Thymus (tissue), 11 donors: ENCODE measurements at regions not wholly inside any gene's neighbourhood (a gene's known extent, or its start where the extent isn't known, plus 50 kb on each side); places are given as distances from the start of the nearest gene placed in this dataset.

Experiments used
- DNase-seq, 9 donors: peaks; one replicate each; pipeline ENCODE4 v3.0.0-alpha.2; 2013; ENCODE audit warnings: low spot score in 9 of 9, low read depth in 6 of 9, missing footprints in 1 of 9
- H3K27ac ChIP-seq, 2 donors: one replicate each; pipeline ENCODE4 v1.5.1; 2013; ENCODE audit warnings: control low read depth in 1 of 2, low read depth in 1 of 2, low read length in 1 of 2, mild to moderate bottlenecking in 1 of 2, moderate library complexity in 1 of 2
- H3K27me3 ChIP-seq, 2 donors: one replicate each; pipeline ENCODE4 v1.5.1; 2013; ENCODE audit warnings: low read length in 1 of 2; ENCODE audit not compliant: control insufficient read depth in 2 of 2, insufficient read depth in 1 of 2
- H3K36me3 ChIP-seq, 2 donors: one replicate each; pipeline ENCODE4 v1.5.1; 2013; ENCODE audit warnings: low read length in 1 of 2, mild to moderate bottlenecking in 1 of 2, moderate library complexity in 1 of 2; ENCODE audit not compliant: control insufficient read depth in 2 of 2, insufficient read depth in 2 of 2
- H3K4me1 ChIP-seq, 2 donors: one replicate each; pipeline ENCODE4 v1.5.1; 2013; ENCODE audit warnings: low read length in 2 of 2; ENCODE audit not compliant: control insufficient read depth in 2 of 2, insufficient read depth in 2 of 2
- H3K4me3 ChIP-seq, 2 donors: one replicate each; pipeline ENCODE4 v1.5.1; 2013; ENCODE audit warnings: low read length in 2 of 2, control low read depth in 1 of 2, mild to moderate bottlenecking in 1 of 2
- H3K9me3 ChIP-seq, 2 donors: one replicate each; pipeline ENCODE4 v1.5.1; 2013; ENCODE audit warnings: low read length in 1 of 2, mild to moderate bottlenecking in 1 of 2; ENCODE audit not compliant: control insufficient read depth in 2 of 2, insufficient read depth in 1 of 2
- WGBS: extraction: QIAGEN DNeasy Blood & Tissue Kit; methylation state at CpG from one replicate; pipeline ENCODE4 v1.1.7; 2013; 5-methylcytosine and 5-hydroxymethylcytosine counted together
- donor health status: healthy.

DNA sequence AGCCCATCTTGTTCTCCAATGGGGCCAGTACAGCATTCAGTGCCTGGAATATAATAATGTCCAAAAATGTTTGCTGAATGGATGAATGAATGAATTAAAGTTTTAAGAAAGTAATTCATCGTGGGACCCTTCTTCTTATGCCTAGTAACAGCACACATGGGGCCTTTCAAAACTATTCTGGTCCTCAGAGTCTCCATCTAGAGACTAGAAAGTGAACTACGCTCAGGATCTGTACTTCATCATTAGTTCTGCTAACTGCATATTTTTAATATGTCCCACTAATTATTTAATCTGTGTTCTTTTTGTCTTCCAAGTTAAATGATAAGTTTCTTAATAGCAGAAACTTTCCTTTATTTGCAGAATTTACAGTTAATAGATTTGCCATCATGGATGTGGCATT is 172.5 kb downstream of the SMAD2 start:
- Histone ChIP-seq H3K36me3 (no peaks in the 10 kb centered on the region), H3K4me1 (no peaks in the 10 kb centered on the region), H3K4me3 (no peak overlapping the region), H3K27ac (no peak overlapping the region), H3K27me3 (no peaks in the 10 kb centered on the region), H3K9me3 (peaks cover 0 to 3% of the 10 kb centered on the region in 2 donors)
- no peak for DNase-seq
- 84% methylated on average over 2 of the region's 2 CpGs for WGBS

DNA sequence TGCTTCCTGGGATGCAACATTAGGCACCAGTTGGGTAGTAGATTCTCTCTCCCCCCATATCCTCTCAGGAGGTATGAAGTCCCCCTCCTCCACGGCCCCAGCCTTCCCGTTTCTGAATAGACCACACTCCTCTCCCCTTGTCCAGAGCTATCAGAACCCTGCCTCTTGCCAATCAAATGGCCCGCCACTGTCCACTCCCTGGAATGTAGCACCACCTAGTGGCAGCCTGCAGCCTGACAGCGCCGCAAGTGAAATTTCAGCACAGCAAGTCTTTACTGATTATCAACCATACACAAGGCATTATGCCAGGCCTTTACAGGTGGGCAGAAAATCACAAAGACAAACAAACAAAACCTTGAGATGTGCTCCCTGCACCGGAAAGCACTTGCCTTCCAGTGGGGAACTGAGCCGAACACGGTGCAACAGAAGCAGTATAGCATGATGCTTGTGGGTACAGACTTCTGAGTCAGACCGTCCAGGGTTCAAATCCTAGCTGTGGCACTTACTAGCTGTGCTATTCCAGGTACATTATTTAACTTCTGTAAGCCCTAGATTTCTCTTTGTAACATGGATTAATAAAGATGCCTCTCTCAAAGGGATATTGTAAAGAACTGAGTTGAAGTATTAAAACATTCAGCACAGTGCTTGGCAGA is 174.0 kb downstream of the SMAD2 start:
- H3K9me3 ChIP-seq = peaks cover 0 to 3% of the 10 kb centered on the region in 2 donors
- H3K27ac ChIP-seq = no peak overlapping the region
- no peak overlapping the region for H3K4me3 ChIP-seq
- H3K4me1 ChIP-seq = no peaks in the 10 kb centered on the region
- DNase-seq = peak in 5 of 9 donors; percentile 17 to 39 (median 29)
- 30% methylated on average over 9 of the region's 9 CpGs for whole genome bisulfite sequencing
- H3K27me3 ChIP-seq = no peaks in the 10 kb centered on the region
- no peaks in the 10 kb centered on the region for H3K36me3 ChIP-seq

DNA sequence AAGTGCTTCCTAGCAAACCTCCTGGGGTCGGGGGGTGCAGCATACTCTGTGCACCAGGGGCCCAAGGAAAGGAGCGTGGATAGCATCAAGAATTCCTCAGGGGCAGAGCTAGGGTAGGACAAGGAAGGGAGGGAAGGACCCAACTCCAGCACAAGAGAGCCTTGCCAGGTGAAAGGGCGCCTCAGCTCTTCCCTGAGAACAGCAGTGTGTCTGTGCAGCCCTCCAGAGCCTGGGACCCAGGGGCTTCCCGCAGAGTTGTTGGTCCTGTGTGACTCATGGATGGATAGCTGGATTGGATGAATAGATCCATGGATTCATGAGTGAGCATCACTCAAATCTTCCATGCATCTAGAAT is 175.4 kb downstream of the SMAD2 start:
- WGBS = 86% methylated on average over 4 of the region's 4 CpGs
- Histone ChIP-seq H3K9me3 (peaks cover 0 to 3% of the 10 kb centered on the region in 2 donors), H3K36me3 (no peaks in the 10 kb centered on the region), H3K27ac (no peak overlapping the region), H3K4me1 (no peaks in the 10 kb centered on the region), H3K27me3 (peaks cover 0 to 4% of the 10 kb centered on the region in 2 donors), H3K4me3 (no peak overlapping the region)
- DNase-seq = no peak

DNA sequence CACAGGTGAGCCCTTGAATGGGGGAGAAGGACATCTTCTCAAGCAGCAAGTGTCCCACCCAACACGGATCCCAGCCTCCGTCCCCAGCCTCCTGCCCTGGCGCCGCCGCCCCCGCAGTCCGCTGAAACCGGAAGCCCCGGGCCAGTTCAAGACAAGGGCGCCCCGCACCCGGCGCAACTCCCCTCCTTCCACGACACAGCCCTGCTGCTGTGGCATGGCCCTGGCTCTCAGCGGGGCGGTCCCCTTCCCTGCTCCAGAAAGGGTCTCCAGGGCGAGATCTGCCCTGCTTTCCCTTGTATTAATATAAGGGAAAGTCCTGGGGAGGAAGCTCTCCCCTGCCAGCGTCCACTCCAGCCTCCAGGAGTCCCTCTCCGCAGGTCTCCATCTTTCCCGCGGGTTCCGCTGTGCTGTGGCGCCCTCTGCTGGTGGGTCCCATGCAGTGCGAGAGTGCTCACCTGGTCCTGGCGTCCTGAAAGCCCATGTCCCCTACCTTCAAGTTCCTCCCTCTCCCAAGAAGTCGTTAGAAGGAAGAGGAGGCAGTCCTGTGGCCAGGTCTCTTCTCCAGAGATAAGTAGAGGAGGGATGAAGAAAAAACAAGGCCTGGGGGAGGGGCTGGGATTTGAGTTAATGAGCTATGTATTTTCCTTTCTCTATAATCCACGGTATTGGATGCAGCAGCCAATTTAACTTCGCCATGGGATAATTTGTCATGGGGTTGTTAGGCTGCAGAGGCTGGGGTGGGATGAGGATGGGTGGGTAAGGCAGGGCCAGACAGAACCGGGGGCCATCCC is 176.0 kb downstream of the SMAD2 start:
- no peaks in the 10 kb centered on the region for H3K36me3 ChIP-seq
- no peak overlapping the region for H3K4me3 ChIP-seq
- no peaks in the 10 kb centered on the region for H3K4me1 ChIP-seq
- H3K27ac ChIP-seq = no peak overlapping the region
- peaks cover 0 to 2% of the 10 kb centered on the region in 2 donors for H3K9me3 ChIP-seq
- H3K27me3 ChIP-seq = peaks cover 0 to 4% of the 10 kb centered on the region in 2 donors
- 50% methylated on average over 29 of the region's 29 CpGs for WGBS
- peak in 5 of 9 donors; percentile 9 to 46 (median 28) for DNase-seq

DNA sequence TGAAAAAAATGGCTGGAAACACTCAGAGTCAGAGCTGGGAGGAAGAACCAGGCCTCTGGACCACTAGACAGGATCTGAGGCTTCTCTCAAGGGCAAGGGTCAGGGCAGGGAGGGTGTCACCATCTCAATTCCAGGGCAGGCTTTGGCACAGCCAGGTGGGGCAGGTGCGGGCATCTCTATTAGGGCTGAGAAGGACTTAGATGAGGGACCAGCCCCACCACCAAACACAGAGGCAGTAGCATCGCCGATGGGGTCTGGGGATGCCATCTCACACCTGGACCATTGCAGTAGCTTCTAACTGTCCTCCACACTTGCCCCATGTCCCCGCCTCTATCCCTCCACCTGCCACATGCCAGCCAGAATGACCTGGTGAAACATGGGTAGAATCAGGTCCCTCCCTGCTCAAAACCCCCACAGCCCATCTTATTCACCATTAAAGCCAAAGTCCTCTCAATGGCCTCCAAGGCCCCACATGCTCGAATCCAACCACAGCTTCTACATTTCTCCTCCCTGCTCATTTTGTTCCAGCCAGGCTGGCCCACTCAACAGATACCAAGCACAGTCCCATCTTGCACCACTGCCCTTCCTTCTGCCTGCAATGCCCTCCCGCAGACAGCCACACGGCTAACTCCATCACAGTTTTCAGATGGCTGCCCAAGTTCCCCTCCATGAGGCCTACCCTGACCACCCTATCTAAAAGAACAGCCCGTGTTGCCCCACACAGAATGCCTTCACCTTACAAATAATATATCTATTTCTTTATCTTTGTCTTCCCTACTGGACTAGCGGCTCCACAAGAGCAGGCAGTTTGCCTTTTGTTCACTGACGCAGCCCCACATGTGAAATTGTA is 177.4 kb downstream of the SMAD2 start:
- H3K4me1 ChIP-seq = no peaks in the 10 kb centered on the region
- DNase-seq = no peak
- no peak overlapping the region for H3K4me3 ChIP-seq
- H3K36me3 ChIP-seq = no peaks in the 10 kb centered on the region
- WGBS = 97% methylated on average over 10 of the region's 10 CpGs
- H3K27me3 ChIP-seq = peaks cover 0 to 14% of the 10 kb centered on the region in 2 donors
- no peaks in the 10 kb centered on the region for H3K9me3 ChIP-seq
- no peak overlapping the region for H3K27ac ChIP-seq

DNA sequence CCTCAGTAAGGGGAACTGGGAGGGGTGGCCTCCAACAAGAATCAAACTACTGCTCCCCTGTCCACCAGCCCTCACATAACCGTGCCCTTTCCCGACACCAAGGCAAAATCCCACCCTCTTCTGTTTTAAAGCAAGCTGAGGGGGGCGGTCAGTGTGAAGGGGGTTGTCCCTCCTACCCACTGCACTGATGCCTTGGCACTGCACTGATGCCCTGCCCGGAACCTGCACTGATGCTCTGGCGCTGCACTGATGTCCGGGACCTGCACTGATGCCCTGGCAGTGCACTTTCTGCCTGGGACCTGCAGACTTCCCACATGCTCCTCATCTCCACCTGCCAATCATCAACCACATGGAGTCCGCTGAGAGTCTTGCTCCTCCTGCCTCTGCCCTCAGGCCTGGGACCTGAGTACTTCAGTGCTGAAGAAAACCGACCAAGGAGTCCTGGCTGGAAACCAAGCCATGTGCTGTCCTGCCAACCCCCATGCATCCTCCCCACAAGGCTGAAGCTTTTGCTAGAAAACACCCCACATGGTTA is 179.5 kb downstream of the SMAD2 start:
- Histone ChIP-seq H3K36me3 (no peaks in the 10 kb centered on the region), H3K4me3 (no peak overlapping the region), H3K27me3 (peaks cover 0 to 25% of the 10 kb centered on the region in 2 donors), H3K27ac (no peak overlapping the region), H3K4me1 (no peaks in the 10 kb centered on the region), H3K9me3 (no peaks in the 10 kb centered on the region)
- 88% methylated on average over 8 of the region's 8 CpGs for WGBS
- no peak for DNase-seq

DNA sequence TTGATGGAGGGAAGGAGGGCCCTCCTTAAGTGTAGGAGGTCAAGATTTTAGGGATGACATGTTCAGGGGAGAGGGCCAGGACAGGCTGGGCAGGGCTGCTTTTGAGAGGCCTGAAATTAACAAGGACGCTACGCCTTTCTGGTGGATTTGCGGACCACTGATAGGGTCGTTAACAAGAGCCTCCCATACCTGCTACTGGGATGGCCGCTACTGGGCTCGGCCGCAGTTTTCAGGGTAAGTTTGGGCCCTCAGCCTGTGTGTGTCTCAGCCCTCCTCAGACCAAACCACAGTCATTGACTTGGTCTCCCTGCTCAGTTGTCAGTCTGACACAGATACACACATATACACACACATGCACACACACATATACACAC is 180.9 kb downstream of the SMAD2 start:
- WGBS = 95% methylated on average over 7 of the region's 7 CpGs
- Histone ChIP-seq H3K4me3 (no peak overlapping the region), H3K9me3 (no peaks in the 10 kb centered on the region), H3K4me1 (no peaks in the 10 kb centered on the region), H3K27ac (no peak overlapping the region), H3K27me3 (peaks cover 0 to 25% of the 10 kb centered on the region in 2 donors), H3K36me3 (no peaks in the 10 kb centered on the region)
- DNase-seq = no peak

DNA sequence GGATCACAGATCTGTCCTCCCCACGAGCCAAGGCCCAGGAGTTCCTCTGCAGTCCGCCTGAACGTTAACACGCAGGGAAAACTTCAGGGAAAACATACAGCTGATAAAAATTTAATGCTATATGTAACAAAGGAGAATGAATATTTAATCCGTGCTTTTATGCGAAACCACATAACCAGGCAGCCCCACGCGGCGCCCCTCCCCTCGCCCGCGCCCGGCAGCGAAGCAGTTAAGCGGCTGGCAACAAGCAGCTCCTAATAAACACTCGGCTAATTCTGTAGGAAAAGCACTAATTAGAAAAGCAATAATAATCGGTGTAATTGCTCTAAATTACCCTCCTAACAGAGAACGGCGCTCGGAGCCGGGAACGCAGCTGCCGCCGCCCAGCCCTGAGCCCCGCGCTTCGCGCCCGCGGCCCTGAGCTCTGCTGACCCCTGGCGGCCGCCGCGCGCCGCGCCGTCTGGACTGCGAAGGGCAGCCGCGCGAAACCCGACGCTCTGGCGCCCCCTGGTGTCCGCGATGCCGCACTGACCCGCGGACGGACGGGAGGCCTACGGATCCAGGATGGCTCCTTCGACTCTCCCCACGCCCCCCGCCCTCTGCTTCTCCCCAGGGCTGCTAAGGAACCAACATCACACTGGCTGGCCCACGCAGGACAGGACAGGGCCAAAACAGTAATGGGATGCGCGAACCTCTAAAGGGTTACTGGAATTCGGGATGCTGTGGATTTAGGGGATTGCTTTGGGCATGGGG is 181.4 kb downstream of the SMAD2 start:
- no peaks in the 10 kb centered on the region for H3K9me3 ChIP-seq
- no peaks in the 10 kb centered on the region for H3K4me1 ChIP-seq
- H3K27me3 ChIP-seq = peaks cover 0 to 25% of the 10 kb centered on the region in 2 donors
- peak in 8 of 9 donors; percentile 40 to 90 (median 71) for DNase-seq
- no peak overlapping the region for H3K27ac ChIP-seq
- no peak overlapping the region for H3K4me3 ChIP-seq
- WGBS = 10% methylated on average over 60 of the region's 60 CpGs
- H3K36me3 ChIP-seq = no peaks in the 10 kb centered on the region
